ENCODE measurements at regions not wholly inside any gene's neighbourhood (a gene's known extent, or its start where the extent isn't known, plus 50 kb on each side); places are given as distances from the start of the nearest gene placed in this dataset.

- RAD21 ChIA-PET (ENCODE audit: low non-redundant PET in 1 of 2, low total read pairs in 2 of 2, uncharacterized antibody in 2 of 2, unreplicated experiment in 2 of 2) = no interaction called here
- Histone ChIP-seq H3K9me2 (ENCODE audit: insufficient read depth) (no peaks in the 10 kb centered on the region), H3K9ac (ENCODE audit: low read length) (no peak overlapping the region), H3K27ac (ENCODE audit: low read depth, low read length) (no peak overlapping the region), H3K9me3 (ENCODE audit: control insufficient read depth in 1 of 2, insufficient read depth in 1 of 2, low read depth in 1 of 2, low read length in 2 of 2) (no peaks in the 10 kb centered on the region), H2AFZ (ENCODE audit: low read depth, low read length, poor library complexity, severe bottlenecking) (no peak overlapping the region), H3K36me3 (ENCODE audit: control insufficient read depth in 1 of 2, insufficient read depth in 2 of 2, low read length in 2 of 2) (no peaks in the 10 kb centered on the region), H4K20me1 (ENCODE audit: insufficient read depth) (no peaks in the 10 kb centered on the region), H3K4me3 (replicated peaks in 1 of 2; ENCODE audit: low read depth in 1 of 2, low read length in 2 of 2) (no peak overlapping the region), H3K4me1 (ENCODE audit: control insufficient read depth in 1 of 2, insufficient read depth in 2 of 2, low read length in 2 of 2) (no peaks in the 10 kb centered on the region), H3K27me3 (ENCODE audit: insufficient read depth, low read length) (no peaks in the 10 kb centered on the region), H3K4me2 (ENCODE audit: low read length) (no peak overlapping the region), H3K79me2 (ENCODE audit: insufficient read depth, low read length) (no peaks in the 10 kb centered on the region)
- POLR2A ChIA-PET = no interaction called here
- intact Hi-C loops (cut with micrococcal nuclease) = no loop called here
- no TSS peak for BruUV-seq (replicated peaks)
- TF ChIP-seq SP1 (IDR thresholded peaks at IDR 0.05; ENCODE audit: low read depth) (no peak), POLR2AphosphoS5 (IDR thresholded peaks at IDR 0.05; ENCODE audit: low read depth, low read length) (no peak), YY1 (IDR thresholded peaks at IDR 0.05; ENCODE audit: extremely low read depth, insufficient replicate concordance, low read depth, low read length) (no peak), CEBPB (IDR thresholded peaks at IDR 0.05; ENCODE audit: low read depth) (no peak), TCF7L2 (IDR thresholded peaks at IDR 0.05; ENCODE audit: borderline replicate concordance, extremely low read depth, insufficient read depth, insufficient read length) (no peak), FOSL1 (IDR thresholded peaks at IDR 0.05; ENCODE audit: low read depth) (no peak), ZFX (IDR thresholded peaks at IDR 0.05) (no peak), EZH2 (IDR thresholded peaks at IDR 0.05) (no peak), EGR1 (IDR thresholded peaks at IDR 0.05; ENCODE audit: low read depth) (no peak), CBX3 (IDR thresholded peaks at IDR 0.05; ENCODE audit: low read depth) (no peak), JUND (IDR thresholded peaks at IDR 0.05) (no peak), ELF1 (IDR thresholded peaks at IDR 0.05; ENCODE audit: borderline replicate concordance, low read depth) (no peak), ZNF274 (IDR thresholded peaks at IDR 0.05; ENCODE audit: low read depth, low read length) (no peak), ATF3 (IDR thresholded peaks at IDR 0.05) (no peak), RAD21 (IDR thresholded peaks at IDR 0.05; ENCODE audit: low read depth) (no peak), POLR2A (IDR thresholded peaks at IDR 0.05; ENCODE audit: borderline replicate concordance, extremely low read depth, insufficient read depth, insufficient read length) (no peak), REST (IDR thresholded peaks at IDR 0.05; ENCODE audit: low read depth) (no peak), SRF (IDR thresholded peaks at IDR 0.05; ENCODE audit: low read depth) (no peak)
- TF ChIP-seq, protein P1, sequence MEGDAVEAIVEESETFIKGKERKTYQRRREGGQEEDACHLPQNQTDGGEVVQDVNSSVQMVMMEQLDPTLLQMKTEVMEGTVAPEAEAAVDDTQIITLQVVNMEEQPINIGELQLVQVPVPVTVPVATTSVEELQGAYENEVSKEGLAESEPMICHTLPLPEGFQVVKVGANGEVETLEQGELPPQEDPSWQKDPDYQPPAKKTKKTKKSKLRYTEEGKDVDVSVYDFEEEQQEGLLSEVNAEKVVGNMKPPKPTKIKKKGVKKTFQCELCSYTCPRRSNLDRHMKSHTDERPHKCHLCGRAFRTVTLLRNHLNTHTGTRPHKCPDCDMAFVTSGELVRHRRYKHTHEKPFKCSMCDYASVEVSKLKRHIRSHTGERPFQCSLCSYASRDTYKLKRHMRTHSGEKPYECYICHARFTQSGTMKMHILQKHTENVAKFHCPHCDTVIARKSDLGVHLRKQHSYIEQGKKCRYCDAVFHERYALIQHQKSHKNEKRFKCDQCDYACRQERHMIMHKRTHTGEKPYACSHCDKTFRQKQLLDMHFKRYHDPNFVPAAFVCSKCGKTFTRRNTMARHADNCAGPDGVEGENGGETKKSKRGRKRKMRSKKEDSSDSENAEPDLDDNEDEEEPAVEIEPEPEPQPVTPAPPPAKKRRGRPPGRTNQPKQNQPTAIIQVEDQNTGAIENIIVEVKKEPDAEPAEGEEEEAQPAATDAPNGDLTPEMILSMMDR (IDR thresholded peaks at IDR 0.05 in 2 of 3, conservative IDR thresholded peaks at IDR 0.05 in 1 of 3; ENCODE audit: borderline replicate concordance in 1 of 3, insufficient read depth in 1 of 3, low read depth in 2 of 3, low read length in 2 of 3) = no peak
- TF ChIP-seq, protein P2, sequence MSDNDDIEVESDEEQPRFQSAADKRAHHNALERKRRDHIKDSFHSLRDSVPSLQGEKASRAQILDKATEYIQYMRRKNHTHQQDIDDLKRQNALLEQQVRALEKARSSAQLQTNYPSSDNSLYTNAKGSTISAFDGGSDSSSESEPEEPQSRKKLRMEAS (IDR thresholded peaks at IDR 0.05) = no peak
- DNase-seq (ENCODE audit: low read depth, low spot score) (no peak), ATAC-seq (no peak)
- CTCF ChIA-PET = no interaction called here
Observed at GRCh38 chr2:192480984-192481383, 286.3 kb upstream of the TMEFF2 start.

All from HCT116 (cell line).